ENCODE measurements at regions not wholly inside any gene's neighbourhood (a gene's known extent, or its start where the extent isn't known, plus 50 kb on each side); places are given as distances from the start of the nearest gene placed in this dataset.

DNA sequence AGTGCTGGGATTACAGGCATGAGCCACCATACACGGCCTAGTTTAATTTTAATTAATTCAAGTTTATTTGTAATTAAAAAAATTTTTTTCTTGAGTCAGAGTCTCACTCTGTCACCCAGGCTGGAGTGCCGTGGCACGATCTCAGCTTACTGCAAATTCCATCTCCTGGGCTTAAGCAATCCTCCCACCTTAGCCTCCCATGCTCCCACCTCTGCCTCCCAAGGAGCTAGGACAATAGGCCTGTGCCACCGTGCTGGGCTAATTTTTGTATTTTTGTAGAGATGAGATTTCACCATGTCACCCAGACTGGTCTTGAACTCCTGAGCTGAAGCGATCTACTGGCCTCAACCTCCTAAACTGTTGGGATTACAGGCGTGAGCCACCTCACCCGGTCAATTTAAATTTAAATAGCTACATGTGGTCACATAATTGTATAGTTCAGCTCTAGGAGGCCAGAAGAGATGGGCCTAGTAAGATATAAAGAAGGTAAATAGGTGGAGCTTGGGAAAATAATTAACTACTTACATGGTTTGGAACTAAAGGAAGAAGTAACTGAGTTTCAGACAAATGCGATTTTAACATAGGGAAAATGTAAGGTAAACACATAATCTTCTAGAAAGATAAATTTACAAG, 220.0 kb upstream of the CITED2 start:
- H3K36me3 ChIP-seq (ENCODE audit: low read depth), result no peaks in the 10 kb centered on the region
- H2AFZ ChIP-seq, result no peak overlapping the region
- H3K79me2 ChIP-seq (ENCODE audit: low read depth), result no peaks in the 10 kb centered on the region
- no TSS peak for BruUV-seq (replicated peaks)
- H4K20me1 ChIP-seq (ENCODE audit: insufficient read depth), result no peaks in the 10 kb centered on the region
- no peaks in the 10 kb centered on the region for H3K9me3 ChIP-seq (ENCODE audit: insufficient read depth, low read depth)
- H3K4me3 ChIP-seq, result no peak overlapping the region
- intact Hi-C loops (cut with micrococcal nuclease; ENCODE audit: unreplicated experiment), result no loop called here
- no peaks in the 10 kb centered on the region for H3K27me3 ChIP-seq (ENCODE audit: insufficient read depth, low read depth)
- peaks cover 14% of the 10 kb centered on the region for H3K4me1 ChIP-seq (replicated peaks; ENCODE audit: insufficient read depth)
- DNase-seq, result peak in 1 of 2 experiments; percentile 20
- no peak overlapping the region for H3K4me2 ChIP-seq
- H3K27ac ChIP-seq, result no peak overlapping the region
- ChIA-PET POLR2A (ENCODE audit: unreplicated experiment) (no interaction called here), CTCF (no interaction called here)
- H3F3A ChIP-seq (ENCODE audit: insufficient read depth, low read depth), result peaks cover 1% of the 10 kb centered on the region; the same call in 1 of the 2 replicates
- TF ChIP-seq EZH2 (IDR thresholded peaks at IDR 0.05; ENCODE audit: low read depth), result no peak
- TF ChIP-seq CTCF (conservative IDR thresholded peaks at IDR 0.05), result no peak
- no peaks in the 10 kb centered on the region for H3K9me2 ChIP-seq (ENCODE audit: insufficient read depth)

- no peak for TF ChIP-seq CTCF (conservative IDR thresholded peaks at IDR 0.05)
- no peak for TF ChIP-seq EZH2 (IDR thresholded peaks at IDR 0.05; ENCODE audit: low read depth)
- H3K9me3 ChIP-seq (ENCODE audit: insufficient read depth, low read depth), result no peaks in the 10 kb centered on the region
- H3K79me2 ChIP-seq (ENCODE audit: low read depth), result no peaks in the 10 kb centered on the region
- intact Hi-C loops (cut with micrococcal nuclease; ENCODE audit: unreplicated experiment), result no loop called here
- H3K9me2 ChIP-seq (ENCODE audit: insufficient read depth), result no peaks in the 10 kb centered on the region
- no peaks in the 10 kb centered on the region for H3K36me3 ChIP-seq (ENCODE audit: low read depth)
- no peak overlapping the region for H3K4me2 ChIP-seq
- H3K27me3 ChIP-seq (ENCODE audit: insufficient read depth, low read depth), result no peaks in the 10 kb centered on the region
- H4K20me1 ChIP-seq (ENCODE audit: insufficient read depth), result no peaks in the 10 kb centered on the region
- no peak for DNase-seq
- peaks cover 28% of the 10 kb centered on the region for H3K4me1 ChIP-seq (replicated peaks; ENCODE audit: insufficient read depth)
- BruUV-seq (replicated peaks), result no TSS peak
- peaks cover 15% of the 10 kb centered on the region for H3F3A ChIP-seq (ENCODE audit: insufficient read depth, low read depth)
- ChIA-PET POLR2A (ENCODE audit: unreplicated experiment) (no interaction called here), CTCF (no interaction called here)
- no peak overlapping the region for H2AFZ ChIP-seq
- no peak overlapping the region for H3K4me3 ChIP-seq
- no peak overlapping the region for H3K27ac ChIP-seq
These were observed 218.6 kb upstream of the CITED2 start for GRCh38 chr6:139593081-139593480.

DNA sequence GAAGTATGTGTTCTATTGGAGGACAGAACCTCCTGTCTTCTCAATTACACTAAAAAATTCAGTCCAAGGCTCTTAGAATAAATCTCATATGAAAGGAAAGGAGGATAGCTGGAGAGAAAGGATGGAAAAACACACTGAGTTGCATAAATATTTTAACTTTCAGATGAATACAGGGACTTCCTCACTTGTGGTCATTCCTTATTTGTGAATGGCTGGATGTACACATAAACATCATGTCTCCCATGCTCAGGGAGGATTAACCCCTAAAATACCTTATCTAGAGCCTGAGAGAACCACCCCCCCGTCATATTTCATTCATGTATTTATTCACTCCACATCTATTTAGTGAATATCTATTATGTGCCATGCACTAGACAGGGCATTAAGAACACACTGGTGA, 217.6 kb upstream of the CITED2 start:
- intact Hi-C loops (cut with micrococcal nuclease; ENCODE audit: unreplicated experiment), result no loop called here
- no peaks in the 10 kb centered on the region for H3K9me2 ChIP-seq (ENCODE audit: insufficient read depth)
- peaks cover 38% of the 10 kb centered on the region for H3K4me1 ChIP-seq (replicated peaks; ENCODE audit: insufficient read depth)
- TF ChIP-seq CTCF (conservative IDR thresholded peaks at IDR 0.05) (no peak), EZH2 (IDR thresholded peaks at IDR 0.05; ENCODE audit: low read depth) (no peak)
- H3K27ac ChIP-seq, result no peak overlapping the region
- CTCF ChIA-PET, result no interaction called here
- no peaks in the 10 kb centered on the region for H3K36me3 ChIP-seq (ENCODE audit: low read depth)
- POLR2A ChIA-PET (ENCODE audit: unreplicated experiment), result no interaction called here
- DNase-seq, result no peak
- no TSS peak for BruUV-seq (replicated peaks)
- no peaks in the 10 kb centered on the region for H4K20me1 ChIP-seq (ENCODE audit: insufficient read depth)
- peaks cover 26% of the 10 kb centered on the region for H3F3A ChIP-seq (ENCODE audit: insufficient read depth, low read depth)
- no peak overlapping the region for H3K4me2 ChIP-seq
- no peaks in the 10 kb centered on the region for H3K79me2 ChIP-seq (ENCODE audit: low read depth)
- H3K9me3 ChIP-seq (ENCODE audit: insufficient read depth, low read depth), result no peaks in the 10 kb centered on the region
- no peaks in the 10 kb centered on the region for H3K27me3 ChIP-seq (ENCODE audit: insufficient read depth, low read depth)
- no peak overlapping the region for H2AFZ ChIP-seq
- no peak overlapping the region for H3K4me3 ChIP-seq

Measured in PC-9 (cell line).